HepG2 (cell line): ENCODE measurements at regions not wholly inside any gene's neighbourhood (a gene's known extent, or its start where the extent isn't known, plus 50 kb on each side); places are given as distances from the start of the nearest gene placed in this dataset.

Source experiments
- JUNB ChIP-seq: sonication (generic); formaldehyde crosslinking; IDR thresholded peaks from 2 replicates; pipeline ENCODE4 v1.8.0; 2022; ENCODE audit warnings: missing genetic modification reagents, mild to moderate bottlenecking, borderline replicate concordance
- NR2F1 ChIP-seq, 2 experiments: fragments of 450-650 bp in 1 of 2; formaldehyde crosslinking in 1 of 2; IDR thresholded peaks; 2 replicates each; pipeline versions ENCODE4 v1.5.0 to v1.6.1; 2016 to 2020; ENCODE audit warnings: mild to moderate bottlenecking in 1 of 2, missing compliant biosample characterization in 1 of 2, missing genetic modification reagents in 1 of 2, moderate library complexity in 1 of 2
- POLR2AphosphoS5 ChIP-seq: IDR thresholded peaks from 2 replicates; pipeline ENCODE4 v1.6.1; 2012; ENCODE audit warnings: low read depth, low read length
- SP1 ChIP-seq, 2 experiments: fragments of 450-650 bp in 1 of 2; sonication (generic) in 1 of 2; formaldehyde crosslinking in 1 of 2; IDR thresholded peaks; 2 replicates each; pipeline versions ENCODE4 v1.4.0 to v1.6.1; 2016 to 2020; ENCODE audit warnings: missing genetic modification reagents in 1 of 2
- ZNF225 ChIP-seq: sonication (generic); formaldehyde crosslinking; IDR thresholded peaks from 2 replicates; pipeline ENCODE4 v1.4.0; 2020; ENCODE audit warnings: mild to moderate bottlenecking, missing genetic modification reagents
- TF ChIP-seq, protein P1 (sequence below): sonication (generic); formaldehyde crosslinking; IDR thresholded peaks from 2 replicates; pipeline ENCODE4 v1.4.0; 2020; ENCODE audit warnings: missing genetic modification reagents
- TF ChIP-seq, protein P2 (sequence below): sonication (generic); formaldehyde crosslinking; IDR thresholded peaks from 2 replicates; pipeline ENCODE4 v1.8.1; 2022; ENCODE audit warnings: mild to moderate bottlenecking, missing genetic modification reagents
- TF ChIP-seq, protein P3 (sequence below): sonication (generic); formaldehyde crosslinking; IDR thresholded peaks from 2 replicates; pipeline ENCODE4 v1.4.0; 2020; ENCODE audit warnings: missing genetic modification reagents, borderline replicate concordance
- TF ChIP-seq, protein P4 (sequence below): sonication (generic); formaldehyde crosslinking; IDR thresholded peaks from 2 replicates; pipeline ENCODE4 v1.5.0; 2020; ENCODE audit warnings: mild to moderate bottlenecking, missing genetic modification reagents, moderate library complexity

DNA sequence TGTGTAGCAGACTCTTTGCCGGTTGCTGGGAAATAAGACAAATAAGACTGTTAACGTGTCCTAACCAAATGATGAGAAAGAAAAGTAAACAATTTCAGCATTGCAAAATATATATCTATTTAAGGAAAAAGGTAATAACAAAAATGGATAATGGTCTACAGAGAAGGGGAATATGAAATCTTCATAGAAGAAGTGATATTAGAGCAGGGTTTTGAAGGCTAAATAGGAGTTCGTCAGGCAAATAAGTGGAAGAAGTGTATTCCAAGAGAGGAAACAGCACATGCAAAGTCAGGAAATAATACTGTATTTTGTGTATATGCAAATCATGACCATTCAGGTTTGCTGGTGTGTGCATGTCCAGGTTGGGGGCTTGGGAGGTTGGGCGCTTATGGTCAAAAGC is 55.3 kb upstream of the OSBPL3 start:
- no peak for TF ChIP-seq POLR2AphosphoS5
- TF ChIP-seq JUNB = no peak
- TF ChIP-seq ZNF225 (CRISPR knock-in tag) = no peak
- TF ChIP-seq, protein P1, sequence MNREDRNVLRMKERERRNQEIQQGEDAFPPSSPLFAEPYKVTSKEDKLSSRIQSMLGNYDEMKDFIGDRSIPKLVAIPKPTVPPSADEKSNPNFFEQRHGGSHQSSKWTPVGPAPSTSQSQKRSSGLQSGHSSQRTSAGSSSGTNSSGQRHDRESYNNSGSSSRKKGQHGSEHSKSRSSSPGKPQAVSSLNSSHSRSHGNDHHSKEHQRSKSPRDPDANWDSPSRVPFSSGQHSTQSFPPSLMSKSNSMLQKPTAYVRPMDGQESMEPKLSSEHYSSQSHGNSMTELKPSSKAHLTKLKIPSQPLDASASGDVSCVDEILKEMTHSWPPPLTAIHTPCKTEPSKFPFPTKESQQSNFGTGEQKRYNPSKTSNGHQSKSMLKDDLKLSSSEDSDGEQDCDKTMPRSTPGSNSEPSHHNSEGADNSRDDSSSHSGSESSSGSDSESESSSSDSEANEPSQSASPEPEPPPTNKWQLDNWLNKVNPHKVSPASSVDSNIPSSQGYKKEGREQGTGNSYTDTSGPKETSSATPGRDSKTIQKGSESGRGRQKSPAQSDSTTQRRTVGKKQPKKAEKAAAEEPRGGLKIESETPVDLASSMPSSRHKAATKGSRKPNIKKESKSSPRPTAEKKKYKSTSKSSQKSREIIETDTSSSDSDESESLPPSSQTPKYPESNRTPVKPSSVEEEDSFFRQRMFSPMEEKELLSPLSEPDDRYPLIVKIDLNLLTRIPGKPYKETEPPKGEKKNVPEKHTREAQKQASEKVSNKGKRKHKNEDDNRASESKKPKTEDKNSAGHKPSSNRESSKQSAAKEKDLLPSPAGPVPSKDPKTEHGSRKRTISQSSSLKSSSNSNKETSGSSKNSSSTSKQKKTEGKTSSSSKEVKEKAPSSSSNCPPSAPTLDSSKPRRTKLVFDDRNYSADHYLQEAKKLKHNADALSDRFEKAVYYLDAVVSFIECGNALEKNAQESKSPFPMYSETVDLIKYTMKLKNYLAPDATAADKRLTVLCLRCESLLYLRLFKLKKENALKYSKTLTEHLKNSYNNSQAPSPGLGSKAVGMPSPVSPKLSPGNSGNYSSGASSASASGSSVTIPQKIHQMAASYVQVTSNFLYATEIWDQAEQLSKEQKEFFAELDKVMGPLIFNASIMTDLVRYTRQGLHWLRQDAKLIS (CRISPR knock-in tag) = no peak
- TF ChIP-seq NR2F1 (CRISPR knock-in tag; IDR thresholded peaks at IDR 0.05) = no peak
- TF ChIP-seq, protein P2, sequence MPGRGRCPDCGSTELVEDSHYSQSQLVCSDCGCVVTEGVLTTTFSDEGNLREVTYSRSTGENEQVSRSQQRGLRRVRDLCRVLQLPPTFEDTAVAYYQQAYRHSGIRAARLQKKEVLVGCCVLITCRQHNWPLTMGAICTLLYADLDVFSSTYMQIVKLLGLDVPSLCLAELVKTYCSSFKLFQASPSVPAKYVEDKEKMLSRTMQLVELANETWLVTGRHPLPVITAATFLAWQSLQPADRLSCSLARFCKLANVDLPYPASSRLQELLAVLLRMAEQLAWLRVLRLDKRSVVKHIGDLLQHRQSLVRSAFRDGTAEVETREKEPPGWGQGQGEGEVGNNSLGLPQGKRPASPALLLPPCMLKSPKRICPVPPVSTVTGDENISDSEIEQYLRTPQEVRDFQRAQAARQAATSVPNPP (CRISPR knock-in tag) = no peak
- no peak for TF ChIP-seq SP1 (IDR thresholded peaks at IDR 0.05)
- TF ChIP-seq SP1 (CRISPR knock-in tag; IDR thresholded peaks at IDR 0.05) = no peak
- TF ChIP-seq, protein P3, sequence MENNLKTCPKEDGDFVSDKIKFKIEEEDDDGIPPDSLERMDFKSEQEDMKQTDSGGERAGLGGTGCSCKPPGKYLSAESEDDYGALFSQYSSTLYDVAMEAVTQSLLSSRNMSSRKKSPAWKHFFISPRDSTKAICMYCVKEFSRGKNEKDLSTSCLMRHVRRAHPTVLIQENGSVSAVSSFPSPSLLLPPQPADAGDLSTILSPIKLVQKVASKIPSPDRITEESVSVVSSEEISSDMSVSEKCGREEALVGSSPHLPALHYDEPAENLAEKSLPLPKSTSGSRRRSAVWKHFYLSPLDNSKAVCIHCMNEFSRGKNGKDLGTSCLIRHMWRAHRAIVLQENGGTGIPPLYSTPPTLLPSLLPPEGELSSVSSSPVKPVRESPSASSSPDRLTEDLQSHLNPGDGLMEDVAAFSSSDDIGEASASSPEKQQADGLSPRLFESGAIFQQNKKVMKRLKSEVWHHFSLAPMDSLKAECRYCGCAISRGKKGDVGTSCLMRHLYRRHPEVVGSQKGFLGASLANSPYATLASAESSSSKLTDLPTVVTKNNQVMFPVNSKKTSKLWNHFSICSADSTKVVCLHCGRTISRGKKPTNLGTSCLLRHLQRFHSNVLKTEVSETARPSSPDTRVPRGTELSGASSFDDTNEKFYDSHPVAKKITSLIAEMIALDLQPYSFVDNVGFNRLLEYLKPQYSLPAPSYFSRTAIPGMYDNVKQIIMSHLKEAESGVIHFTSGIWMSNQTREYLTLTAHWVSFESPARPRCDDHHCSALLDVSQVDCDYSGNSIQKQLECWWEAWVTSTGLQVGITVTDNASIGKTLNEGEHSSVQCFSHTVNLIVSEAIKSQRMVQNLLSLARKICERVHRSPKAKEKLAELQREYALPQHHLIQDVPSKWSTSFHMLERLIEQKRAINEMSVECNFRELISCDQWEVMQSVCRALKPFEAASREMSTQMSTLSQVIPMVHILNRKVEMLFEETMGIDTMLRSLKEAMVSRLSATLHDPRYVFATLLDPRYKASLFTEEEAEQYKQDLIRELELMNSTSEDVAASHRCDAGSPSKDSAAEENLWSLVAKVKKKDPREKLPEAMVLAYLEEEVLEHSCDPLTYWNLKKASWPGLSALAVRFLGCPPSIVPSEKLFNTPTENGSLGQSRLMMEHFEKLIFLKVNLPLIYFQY (CRISPR knock-in tag) = no peak
- TF ChIP-seq, protein P4, sequence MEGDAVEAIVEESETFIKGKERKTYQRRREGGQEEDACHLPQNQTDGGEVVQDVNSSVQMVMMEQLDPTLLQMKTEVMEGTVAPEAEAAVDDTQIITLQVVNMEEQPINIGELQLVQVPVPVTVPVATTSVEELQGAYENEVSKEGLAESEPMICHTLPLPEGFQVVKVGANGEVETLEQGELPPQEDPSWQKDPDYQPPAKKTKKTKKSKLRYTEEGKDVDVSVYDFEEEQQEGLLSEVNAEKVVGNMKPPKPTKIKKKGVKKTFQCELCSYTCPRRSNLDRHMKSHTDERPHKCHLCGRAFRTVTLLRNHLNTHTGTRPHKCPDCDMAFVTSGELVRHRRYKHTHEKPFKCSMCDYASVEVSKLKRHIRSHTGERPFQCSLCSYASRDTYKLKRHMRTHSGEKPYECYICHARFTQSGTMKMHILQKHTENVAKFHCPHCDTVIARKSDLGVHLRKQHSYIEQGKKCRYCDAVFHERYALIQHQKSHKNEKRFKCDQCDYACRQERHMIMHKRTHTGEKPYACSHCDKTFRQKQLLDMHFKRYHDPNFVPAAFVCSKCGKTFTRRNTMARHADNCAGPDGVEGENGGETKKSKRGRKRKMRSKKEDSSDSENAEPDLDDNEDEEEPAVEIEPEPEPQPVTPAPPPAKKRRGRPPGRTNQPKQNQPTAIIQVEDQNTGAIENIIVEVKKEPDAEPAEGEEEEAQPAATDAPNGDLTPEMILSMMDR (CRISPR knock-in tag) = no peak
